ENCODE measurements at regions not wholly inside any gene's neighbourhood (a gene's known extent, or its start where the extent isn't known, plus 50 kb on each side); places are given as distances from the start of the nearest gene placed in this dataset.

GRCh38 chr5:82886911-82887310 is 190.3 kb downstream of the TMEM167A start:
- Histone ChIP-seq H3K27me3 (ENCODE audit: control insufficient read depth in 1 of 2, insufficient read depth in 2 of 2, low read length in 2 of 2) (no peaks in the 10 kb centered on the region), H3K9ac (ENCODE audit: insufficient read depth, low read depth, low read length) (no peak overlapping the region), H3K27ac (ENCODE audit: extremely low read length, insufficient read depth, low read length) (no peak overlapping the region), H3K9me3 (ENCODE audit: low read length) (no peaks in the 10 kb centered on the region), H3K79me2 (ENCODE audit: insufficient read depth, low read length) (no peaks in the 10 kb centered on the region), H3K4me3 (replicated peaks in 1 of 3; ENCODE audit: insufficient read depth in 1 of 3, low read depth in 2 of 3, low read length in 3 of 3) (no peak overlapping the region), H3K4me2 (ENCODE audit: low read depth, low read length) (no peak overlapping the region), H2AFZ (ENCODE audit: low read length) (no peak overlapping the region), H3K36me3 (replicated peaks in 1 of 2; ENCODE audit: control insufficient read depth in 1 of 2, insufficient read depth in 2 of 2, low read length in 2 of 2) (no peaks in the 10 kb centered on the region), H3K4me1 (ENCODE audit: insufficient read depth, low read length) (peaks cover 14% of the 10 kb centered on the region), H4K20me1 (ENCODE audit: insufficient read depth, low read length) (no peaks in the 10 kb centered on the region)
- no peak for ATAC-seq
- ChIA-PET POLR2A (no interaction called here), CTCF (ENCODE audit: low intra/inter-chr PET ratio, low total read pairs) (no interaction called here)
- intact Hi-C loops (cut with micrococcal nuclease; ENCODE audit: unreplicated experiment) = no loop called here
- in situ Hi-C loops (cut with HindIII; ENCODE audit: extremely low pct_ligation_motif_present, low pct_unique_long_range_greater_than_20kb) = no loop called here
- 8% methylated on average over 1 of the region's 1 CpG for WGBS (ENCODE audit: low lambda C conversion rate)
- DNase-seq (ENCODE audit: low spot score) = no peak
- TF ChIP-seq ZNF558 (CRISPR knock-in tag; IDR thresholded peaks at IDR 0.05; ENCODE audit: borderline replicate concordance) (no peak), HMGXB4 (CRISPR knock-in tag; IDR thresholded peaks at IDR 0.05; ENCODE audit: borderline replicate concordance in 1 of 2, low read depth in 1 of 2) (no peak), CEBPZ (IDR thresholded peaks at IDR 0.05; ENCODE audit: low read length) (no peak), MTF2 (CRISPR knock-in tag; IDR thresholded peaks at IDR 0.05; ENCODE audit: borderline replicate concordance) (no peak), ZNF142 (CRISPR knock-in tag; IDR thresholded peaks at IDR 0.05) (no peak)
- BruUV-seq (replicated peaks) = no TSS peak
- no peak for FAIRE-seq

Data from HepG2 (cell line).